Esophagus muscularis mucosa (tissue), 4 donors: ENCODE measurements at regions not wholly inside any gene's neighbourhood (a gene's known extent, or its start where the extent isn't known, plus 50 kb on each side); places are given as distances from the start of the nearest gene placed in this dataset.
A peak's percentile ranks its signal among the peaks of the same experiment; 100 is the strongest.

Experiments
- DNase-seq: peaks from one replicate; pipeline ENCODE4 v3.0.0-alpha.2; 2017; ENCODE audit errors: extremely low spot score
- H3K27ac ChIP-seq, 4 donors: fragments of 200-600 bp; sonication (generic); replicated peaks in 1 of 4; 1 replicate in 3 of 4; 2 replicates in 1 of 4; pipeline ENCODE4 v1.5.1; 2016 to 2019; ENCODE audit warnings: mild to moderate bottlenecking in 1 of 4
- H3K27me3 ChIP-seq, 4 donors: fragments of 200-600 bp; sonication (generic); one replicate each; pipeline versions ENCODE4 v1.5.1 to v1.6.0; 2016 to 2019
- H3K36me3 ChIP-seq, 4 donors: fragments of 200-600 bp; sonication (generic); one replicate each; pipeline ENCODE4 v1.5.1; 2016 to 2019
- H3K4me1 ChIP-seq, 4 donors: fragments of 200-600 bp; sonication (generic); one replicate each; pipeline ENCODE4 v1.5.1; 2016 to 2019
- H3K4me3 ChIP-seq, 4 donors: fragments of 200-600 bp; sonication (generic); 1 replicate in 2 of 4; 2 replicates in 2 of 4; pipeline ENCODE4 v1.5.1; 2016 to 2019; ENCODE audit warnings: mild to moderate bottlenecking in 4 of 4, moderate library complexity in 1 of 4
- H3K9me3 ChIP-seq, 4 donors: fragments of 200-600 bp; sonication (generic); 1 replicate in 3 of 4; 2 replicates in 1 of 4; pipeline ENCODE4 v1.5.1; 2016 to 2019
- CTCF ChIP-seq, 3 experiments: fragments of 200-600 bp in 2 of 3; fragments of 450-650 bp in 1 of 3; sonication (generic) in 2 of 3; IDR thresholded peaks; one replicate each; pipeline ENCODE4 v1.5.1; 2017 to 2019; ENCODE audit warnings: antibody characterized with exemption in 3 of 3, mild to moderate bottlenecking in 2 of 3, moderate library complexity in 1 of 3
- EP300 ChIP-seq: sonication (generic); formaldehyde crosslinking; IDR thresholded peaks from one replicate; pipeline ENCODE4 v1.6.1; 2017; ENCODE audit warnings: antibody characterized with exemption
- POLR2A ChIP-seq: fragments of 450-650 bp; IDR thresholded peaks from one replicate; pipeline ENCODE4 v1.6.1; 2017; ENCODE audit warnings: antibody characterized with exemption, moderate library complexity, mild to moderate bottlenecking, low read depth
- POLR2AphosphoS5 ChIP-seq, 2 donors: sonication (generic); formaldehyde crosslinking; IDR thresholded peaks; one replicate each; pipeline ENCODE4 v1.6.1; 2017; ENCODE audit warnings: antibody characterized with exemption in 2 of 2
- WGBS: methylation state at CpG from one replicate; pipeline ENCODE4 v1.1.5; 2018; 5-methylcytosine and 5-hydroxymethylcytosine counted together
- intact Hi-C: fragments of 100-400 bp; cut with DNase I; formaldehyde crosslinking; loops from one replicate; pipeline ENCODE4 v1.15.1; 2023

- peak overlapping the region in 1 of 4 donors; percentile 14 for H3K27ac ChIP-seq
- WGBS = 60% methylated on average over 12 of the region's 12 CpGs
Observed at GRCh38 chr2:10983711-10984110, 72.0 kb downstream of the KCNF1 start.

DNA sequence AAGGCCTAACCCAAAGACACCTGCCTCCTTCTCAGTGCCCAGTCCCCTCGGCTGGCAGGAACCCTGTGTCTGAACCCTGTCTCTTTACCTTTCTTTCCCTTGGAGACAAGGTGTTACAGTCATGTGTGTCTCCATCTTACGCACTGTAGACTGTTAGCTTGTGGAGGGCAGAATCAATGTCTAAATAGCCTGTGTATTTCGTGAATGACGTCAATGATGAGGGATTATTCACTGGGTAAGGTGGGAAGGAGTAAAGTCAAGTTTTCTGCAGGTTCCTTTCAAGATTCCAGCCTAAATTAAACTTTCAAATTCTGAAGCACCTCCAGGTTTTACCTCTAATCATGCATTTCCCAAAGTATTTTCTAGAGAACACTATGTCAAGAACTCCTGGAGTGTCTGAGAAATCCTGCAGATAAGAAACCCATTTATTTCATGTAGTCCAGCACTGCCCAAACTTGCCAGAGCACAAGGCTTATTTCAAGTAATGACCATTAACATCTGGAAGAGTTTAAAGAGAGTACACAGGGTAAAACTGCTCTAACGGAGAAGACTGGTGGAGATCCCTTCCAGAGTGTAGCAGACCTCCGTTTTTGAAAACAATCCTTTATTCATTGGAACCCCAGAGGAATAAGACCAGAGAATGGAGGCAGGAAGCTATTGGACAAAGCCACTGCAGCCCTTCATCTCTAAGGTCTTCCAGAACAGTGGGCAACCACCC is 72.8 kb downstream of the KCNF1 start:
- H3K27ac ChIP-seq = no peak overlapping the region
- no peak for DNase-seq

More at GRCh38 chr2:10983711-10984110, 72.0 kb downstream of the KCNF1 start:
- no peak for DNase-seq
- Histone ChIP-seq H3K27me3 (peaks cover 0 to 29% (median 0%) of the 10 kb centered on the region in 4 donors), H3K9me3 (no peaks in the 10 kb centered on the region), H3K4me3 (peak overlapping the region in 1 of 4 donors; percentile 25), H3K4me1 (peaks cover 0 to 7% (median 4%) of the 10 kb centered on the region in 4 donors), H3K36me3 (no peaks in the 10 kb centered on the region)
- TF ChIP-seq CTCF (IDR thresholded peaks at IDR 0.05) (no peak), POLR2A (no peak), POLR2AphosphoS5 (IDR thresholded peaks at IDR 0.05) (no peak), EP300 (no peak)
- intact Hi-C loops = no loop called here

DNA sequence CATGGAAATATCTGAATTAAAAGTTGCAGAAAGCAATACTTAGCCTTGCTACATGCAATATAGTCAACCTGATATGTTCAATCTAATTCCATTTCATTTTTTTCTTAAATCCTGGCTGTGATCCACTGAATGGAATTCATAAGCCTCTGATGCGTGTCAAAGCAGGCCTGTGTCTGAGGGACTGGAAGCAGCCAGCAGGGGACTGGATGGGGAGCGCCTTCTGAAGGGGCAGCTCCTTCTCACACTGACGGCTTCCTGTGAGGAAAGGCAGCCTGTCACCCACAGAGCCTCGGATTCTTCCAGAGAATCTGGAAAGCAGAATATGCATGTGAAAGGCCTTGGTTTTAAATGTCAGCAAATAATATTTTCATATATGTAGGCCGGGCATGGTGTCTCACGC is 73.5 kb downstream of the KCNF1 start:
- Histone ChIP-seq H3K36me3 (no peaks in the 10 kb centered on the region), H3K27me3 (peaks cover 0 to 25% (median 0%) of the 10 kb centered on the region in 4 donors), H3K4me1 (peaks cover 0 to 7% (median 4%) of the 10 kb centered on the region in 4 donors), H3K9me3 (no peaks in the 10 kb centered on the region), H3K27ac (no peak overlapping the region), H3K4me3 (no peak overlapping the region)
- TF ChIP-seq POLR2A (no peak), EP300 (no peak), CTCF (IDR thresholded peaks at IDR 0.05) (no peak), POLR2AphosphoS5 (IDR thresholded peaks at IDR 0.05) (no peak)
- intact Hi-C loops = no loop called here
- WGBS = 76% methylated on average over 6 of the region's 6 CpGs
- no peak for DNase-seq

More for the DNA sequence above, 72.8 kb downstream of the KCNF1 start:
- H3K4me3 ChIP-seq = no peak overlapping the region
- intact Hi-C loops = no loop called here
- H3K9me3 ChIP-seq = no peaks in the 10 kb centered on the region
- H3K36me3 ChIP-seq = no peaks in the 10 kb centered on the region
- TF ChIP-seq POLR2AphosphoS5 (IDR thresholded peaks at IDR 0.05) (no peak), EP300 (no peak), CTCF (IDR thresholded peaks at IDR 0.05) (no peak), POLR2A (no peak)
- H3K4me1 ChIP-seq = peaks cover 0 to 7% (median 4%) of the 10 kb centered on the region in 4 donors
- WGBS = 71% methylated on average over 6 of the region's 6 CpGs
- H3K27me3 ChIP-seq = peaks cover 0 to 25% (median 0%) of the 10 kb centered on the region in 4 donors

- no peaks in the 10 kb centered on the region for H3K36me3 ChIP-seq
- H3K27ac ChIP-seq = no peak overlapping the region
- TF ChIP-seq POLR2A (no peak), POLR2AphosphoS5 (IDR thresholded peaks at IDR 0.05) (no peak), EP300 (no peak), CTCF (IDR thresholded peaks at IDR 0.05) (no peak)
- no peaks in the 10 kb centered on the region for H3K9me3 ChIP-seq
- H3K4me3 ChIP-seq = no peak overlapping the region
- peaks cover 0 to 25% (median 0%) of the 10 kb centered on the region in 4 donors for H3K27me3 ChIP-seq
- 91% methylated on average over 9 of the region's 9 CpGs for WGBS
- H3K4me1 ChIP-seq = peaks cover 0 to 7% (median 4%) of the 10 kb centered on the region in 4 donors
- DNase-seq = no peak
- intact Hi-C loops = no loop called here
Observed at GRCh38 chr2:10985901-10986535, 74.3 kb downstream of the KCNF1 start.
